ENCODE measurements at regions not wholly inside any gene's neighbourhood (a gene's known extent, or its start where the extent isn't known, plus 50 kb on each side); places are given as distances from the start of the nearest gene placed in this dataset.

DNA sequence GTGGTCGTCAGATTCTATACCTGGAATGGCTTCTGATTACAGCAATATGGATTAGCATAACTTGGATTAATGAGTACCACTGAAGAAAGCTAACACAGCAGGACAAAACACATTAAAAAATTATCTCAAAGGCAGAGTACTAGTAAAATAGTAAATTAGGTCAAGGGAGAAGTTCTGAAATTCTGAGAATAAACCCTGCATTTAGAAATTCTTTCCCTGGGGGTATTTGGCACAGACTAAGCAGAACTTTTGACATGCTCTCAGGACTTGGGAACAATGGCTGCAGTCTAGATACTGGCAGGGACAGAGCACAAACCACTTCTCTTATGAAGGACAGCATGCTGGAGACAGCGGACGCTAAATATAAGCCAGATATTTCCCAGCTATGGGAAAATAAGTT, 85.6 kb upstream of the GRIA4 start:
- intact Hi-C loops (cut with DNase I), result no loop called here
- peaks cover 0 to 10% (median 2%) of the 10 kb centered on the region in 11 donors for H3K9me3 ChIP-seq
- WGBS, 2 donors, result 39 to 43% methylated on average over 3 of the region's 3 CpGs
- no peaks in the 10 kb centered on the region for H3K27me3 ChIP-seq
- H3K4me1 ChIP-seq, result peaks cover 0 to 5% (median 0%) of the 10 kb centered on the region in 9 donors
- H3K36me3 ChIP-seq, result no peaks in the 10 kb centered on the region
- DNase-seq (no peak), ATAC-seq (peak in 6 of 8 donors; percentile 47 to 89 (median 72))
- no peak overlapping the region for H3K4me3 ChIP-seq
- no peak overlapping the region for H3K27ac ChIP-seq
- no peak for TF ChIP-seq CTCF (IDR thresholded peaks at IDR 0.05)

DNA sequence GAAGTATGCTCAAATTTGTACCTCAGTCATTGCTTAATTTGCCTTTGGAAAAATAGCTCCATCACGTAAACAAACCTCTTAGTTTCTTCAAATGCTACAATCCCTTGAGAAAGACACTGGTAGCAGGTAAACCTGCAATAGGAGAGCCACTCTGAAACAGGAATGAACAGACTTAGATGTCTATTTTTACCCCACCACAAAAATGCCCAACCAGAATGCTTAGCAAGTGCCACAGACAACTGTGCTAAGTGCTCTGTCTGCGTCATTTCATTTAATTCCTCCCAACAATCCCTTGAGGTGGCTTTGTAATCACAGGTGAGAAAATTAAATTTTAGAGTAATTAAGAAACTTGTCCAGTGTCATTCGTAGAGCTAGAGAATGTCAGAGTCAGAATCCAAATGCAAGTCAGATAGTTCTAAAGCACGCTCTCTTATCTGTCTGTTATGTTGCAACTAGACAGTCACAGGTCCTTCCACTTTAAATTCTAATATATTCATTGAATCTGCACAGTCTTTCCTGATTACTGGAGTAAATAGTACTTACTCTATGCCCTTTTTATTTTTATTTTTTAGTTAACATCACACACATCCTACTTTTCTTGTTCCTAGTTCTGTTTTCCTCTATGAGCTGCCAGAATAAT, 89.0 kb upstream of the GRIA4 start:
- Histone ChIP-seq H3K36me3 (no peaks in the 10 kb centered on the region), H3K27me3 (no peaks in the 10 kb centered on the region), H3K4me3 (no peak overlapping the region), H3K27ac (peak overlapping the region in 1 of 10 donors; percentile 51), H3K9me3 (peaks cover 0 to 3% (median 0%) of the 10 kb centered on the region in 11 donors), H3K4me1 (peaks cover 0 to 5% (median 0%) of the 10 kb centered on the region in 9 donors)
- intact Hi-C loops (cut with DNase I), result no loop called here
- ATAC-seq (peak in 3 of 8 donors; percentile 47 to 68 (median 61)), DNase-seq (no peak)
- WGBS, 2 donors, result 53 to 61% methylated on average over 4 of the region's 4 CpGs
- no peak for TF ChIP-seq CTCF (IDR thresholded peaks at IDR 0.05)

GRCh38 chr11:105507496-105508254, 102.2 kb upstream of the GRIA4 start:
- no peak overlapping the region for H3K27ac ChIP-seq
- WGBS, 2 donors, result 70 to 77% methylated on average over 5 of the region's 5 CpGs
- H3K9me3 ChIP-seq, result no peaks in the 10 kb centered on the region
- no peaks in the 10 kb centered on the region for H3K27me3 ChIP-seq
- H3K4me3 ChIP-seq, result no peak overlapping the region
- intact Hi-C loops (cut with DNase I), result no loop called here
- ATAC-seq (no peak), DNase-seq (no peak)
- no peaks in the 10 kb centered on the region for H3K36me3 ChIP-seq
- no peaks in the 10 kb centered on the region for H3K4me1 ChIP-seq
- TF ChIP-seq CTCF (IDR thresholded peaks at IDR 0.05), result no peak

GRCh38 chr11:105492010-105492409, 117.9 kb upstream of the GRIA4 start:
- Histone ChIP-seq H3K27ac (no peak overlapping the region), H3K27me3 (no peaks in the 10 kb centered on the region), H3K9me3 (no peaks in the 10 kb centered on the region), H3K4me3 (no peak overlapping the region), H3K4me1 (no peaks in the 10 kb centered on the region), H3K36me3 (no peaks in the 10 kb centered on the region)
- DNase-seq (no peak), ATAC-seq (no peak)
- WGBS, 2 donors, result 93 to 96% methylated on average over 1 of the region's 1 CpG
- intact Hi-C loops (cut with DNase I), result no loop called here
- no peak for TF ChIP-seq CTCF (IDR thresholded peaks at IDR 0.05)

All from heart right ventricle (tissue), 16 donors.